Right lobe of liver (tissue), 6 donors: ENCODE measurements at regions not wholly inside any gene's neighbourhood (a gene's known extent, or its start where the extent isn't known, plus 50 kb on each side); places are given as distances from the start of the nearest gene placed in this dataset.

ENCODE experiments used
- ATAC-seq, 4 donors: fragments of 200-7000 bp; cut with Tn5 transposase; one replicate each; pipeline ENCODE4 v1.9.1; 2020; ENCODE audit warnings: mild to moderate bottlenecking in 4 of 4, moderate library complexity in 4 of 4
- DNase-seq, 3 donors: peaks; one replicate each; pipeline ENCODE4 v3.0.0-alpha.2; 2020
- H3K27ac ChIP-seq, 3 donors: fragments of 200-600 bp; one replicate each; pipeline ENCODE4 v1.8.0; 2022
- H3K27me3 ChIP-seq, 2 donors: fragments of 200-600 bp; one replicate each; pipeline ENCODE4 v1.8.0; 2022
- H3K36me3 ChIP-seq, 4 donors: fragments of 200-600 bp; sonication (generic) in 1 of 4; one replicate each; pipeline versions ENCODE4 v1.5.1 to v1.8.0; 2017 to 2022; ENCODE audit warnings: control low read depth in 1 of 4
- H3K4me1 ChIP-seq, 4 donors: fragments of 200-600 bp; sonication (generic) in 1 of 4; one replicate each; pipeline versions ENCODE4 v1.5.1 to v1.8.0; 2017 to 2022; ENCODE audit warnings: control low read depth in 1 of 4
- H3K4me3 ChIP-seq, 3 donors: fragments of 200-600 bp; one replicate each; pipeline ENCODE4 v1.8.0; 2022
- H3K9me3 ChIP-seq, 4 donors: fragments of 200-600 bp; sonication (generic) in 1 of 4; one replicate each; pipeline versions ENCODE4 v1.5.1 to v1.8.0; 2017 to 2022; ENCODE audit warnings: control low read depth in 1 of 4
- CTCF ChIP-seq, 4 donors: fragments of 200-600 bp in 3 of 4; fragments of 450-650 bp in 1 of 4; IDR thresholded peaks; one replicate each; pipeline versions ENCODE4 v1.5.1 to v1.8.0; 2016 to 2022; ENCODE audit warnings: antibody characterized with exemption in 4 of 4, mild to moderate bottlenecking in 2 of 4
- POLR2A ChIP-seq: fragments of 450-650 bp; IDR thresholded peaks from one replicate; pipeline ENCODE4 v1.6.1; 2017; ENCODE audit warnings: antibody characterized with exemption, mild to moderate bottlenecking
- WGBS: methylation state at CpG from one replicate; pipeline ENCODE4 v1.1.6; 2018; ENCODE audit warnings: low coverage, low lambda C conversion rate; ENCODE audit not compliant: insufficient coverage; ENCODE audit errors: missing lambda C conversion rate; 5-methylcytosine and 5-hydroxymethylcytosine counted together
- intact Hi-C, 2 donors: fragments of 100-400 bp; cut with DNase I; formaldehyde crosslinking; loops; one replicate each; pipeline versions ENCODE4 v1.11.2 to v1.14.1; 2022
- donor health status: DM: no; HTN: yes; CAD: no.
- donor health status: DM: no; HTN: no; CAD: no.
- donor health status: DM: no; HTN: no; CAD: no.
- donor health status: DM: no; HTN: yes; CAD: no.
- donor health status: DM: no; HTN: yes; CAD: no.

- H3K9me3 ChIP-seq: no peaks in the 10 kb centered on the region
- no peaks in the 10 kb centered on the region for H3K27me3 ChIP-seq
- WGBS: 67% methylated on average over 7 of the region's 13 CpGs
- intact Hi-C loops: no loop called here
- H3K27ac ChIP-seq: peak overlapping the region in 2 of 3 donors; percentile 86 to 91
- no peak for ATAC-seq
- peak overlapping the region in 1 of 3 donors; percentile 39 for H3K4me3 ChIP-seq
- DNase-seq: no peak
- no peaks in the 10 kb centered on the region for H3K36me3 ChIP-seq
- H3K4me1 ChIP-seq: peaks cover 0 to 44% (median 24%) of the 10 kb centered on the region in 4 donors
- no peak for TF ChIP-seq CTCF (IDR thresholded peaks at IDR 0.05)
- TF ChIP-seq POLR2A: no peak
These were observed 101.6 kb downstream of the CPN2 start for GRCh38 chr3:194249323-194250097.

- Histone ChIP-seq H3K36me3 (no peaks in the 10 kb centered on the region), H3K9me3 (no peaks in the 10 kb centered on the region), H3K4me1 (peaks cover 0 to 44% (median 24%) of the 10 kb centered on the region in 4 donors), H3K4me3 (peak overlapping the region in 2 of 3 donors; percentile 29 to 39), H3K27me3 (no peaks in the 10 kb centered on the region), H3K27ac (peak overlapping the region; percentile 47 to 91 (median 83))
- DNase-seq (peak; percentile 79 to 88 (median 88)), ATAC-seq (peak; percentile 48 to 64 (median 61))
- WGBS: 10% methylated on average over 9 of the region's 20 CpGs
- TF ChIP-seq POLR2A: no peak
- no peak for TF ChIP-seq CTCF (IDR thresholded peaks at IDR 0.05)
- intact Hi-C loops: no loop called here
These were observed 100.8 kb downstream of the CPN2 start for GRCh38 chr3:194250098-194251002.

- ATAC-seq (no peak), DNase-seq (no peak)
- H3K9me3 ChIP-seq: no peaks in the 10 kb centered on the region
- 59% methylated on average over 5 of the region's 10 CpGs for WGBS
- TF ChIP-seq POLR2A (no peak), CTCF (IDR thresholded peaks at IDR 0.05) (no peak)
- H3K27ac ChIP-seq: peak overlapping the region; percentile 47 to 91 (median 83)
- H3K4me1 ChIP-seq: peaks cover 0 to 43% (median 21%) of the 10 kb centered on the region in 4 donors
- intact Hi-C loops: no loop called here
- H3K4me3 ChIP-seq: peak overlapping the region in 2 of 3 donors; percentile 29 to 39
- no peaks in the 10 kb centered on the region for H3K36me3 ChIP-seq
- no peaks in the 10 kb centered on the region for H3K27me3 ChIP-seq
These were observed 100.1 kb downstream of the CPN2 start for GRCh38 chr3:194251007-194251406.

GRCh38 chr3:194251461-194251860 lies 99.7 kb downstream of the CPN2 start:
- Histone ChIP-seq H3K36me3 (no peaks in the 10 kb centered on the region), H3K4me3 (no peak overlapping the region), H3K27me3 (no peaks in the 10 kb centered on the region), H3K27ac (peak overlapping the region in 1 of 3 donors; percentile 91), H3K4me1 (peaks cover 0 to 38% (median 19%) of the 10 kb centered on the region in 4 donors), H3K9me3 (no peaks in the 10 kb centered on the region)
- ATAC-seq (no peak), DNase-seq (no peak)
- WGBS: 71% methylated on average over 1 of the region's 6 CpGs
- TF ChIP-seq CTCF (IDR thresholded peaks at IDR 0.05) (no peak), POLR2A (no peak)
- intact Hi-C loops: no loop called here
